Smooth muscle cell (in vitro differentiated cells): ENCODE measurements at regions not wholly inside any gene's neighbourhood (a gene's known extent, or its start where the extent isn't known, plus 50 kb on each side); places are given as distances from the start of the nearest gene placed in this dataset.
"Not testable (repeated sequence)": the region's sequence is repeated elsewhere in the genome, so short reads cannot be mapped to it uniquely, and the experiment has no call there.

Source experiments
- DNase-seq: peaks from one replicate; lab custom pipeline; 2025; ENCODE audit not compliant: unreplicated experiment; lab: John Stamatoyannopoulos, UW
- H2AFZ ChIP-seq: fragments of 200-600 bp; sonication (generic); 2 replicates; pipeline ENCODE4 v1.6.0; 2016; ENCODE audit warnings: antibody characterized with exemption, low read depth, mild to moderate bottlenecking
- H3F3A ChIP-seq: fragments of 200-600 bp; sonication (generic); 2 replicates; pipeline ENCODE4 v1.6.0; 2017; ENCODE audit warnings: antibody characterized with exemption, low read depth
- H3K27ac ChIP-seq: fragments of 200-600 bp; sonication (generic); 2 replicates; pipeline ENCODE4 v1.5.1; 2016; ENCODE audit warnings: low read depth, mild to moderate bottlenecking
- H3K27me3 ChIP-seq: fragments of 200-600 bp; sonication (generic); 2 replicates; pipeline ENCODE4 v1.6.1; 2016; ENCODE audit warnings: low read depth, mild to moderate bottlenecking
- H3K36me3 ChIP-seq: fragments of 200-600 bp; sonication (generic); 2 replicates; pipeline ENCODE4 v1.5.1; 2016; ENCODE audit warnings: low read depth
- H3K4me1 ChIP-seq: fragments of 200-600 bp; sonication (generic); 2 replicates; pipeline ENCODE4 v1.5.1; 2016; ENCODE audit warnings: low read depth
- H3K4me2 ChIP-seq: fragments of 200-600 bp; sonication (generic); 2 replicates; pipeline ENCODE4 v1.6.0; 2016; ENCODE audit warnings: mild to moderate bottlenecking
- H3K4me3 ChIP-seq: fragments of 200-600 bp; sonication (generic); 2 replicates; pipeline ENCODE4 v1.5.1; 2016; ENCODE audit warnings: mild to moderate bottlenecking
- H3K79me2 ChIP-seq: fragments of 200-600 bp; sonication (generic); 2 replicates; pipeline ENCODE4 v1.6.0; 2016; ENCODE audit warnings: low read depth, mild to moderate bottlenecking
- H3K9ac ChIP-seq: fragments of 200-600 bp; sonication (generic); 2 replicates; pipeline ENCODE4 v1.6.0; 2016; ENCODE audit warnings: low read depth
- H3K9me3 ChIP-seq: fragments of 200-600 bp; sonication (generic); replicated peaks from 2 replicates; pipeline ENCODE4 v1.5.1; 2016; ENCODE audit warnings: low read depth
- H4K20me1 ChIP-seq: fragments of 200-600 bp; sonication (generic); 2 replicates; pipeline ENCODE4 v1.6.0; 2016; ENCODE audit warnings: low read depth
- CTCF ChIP-seq: fragments of 200-600 bp; sonication (generic); IDR thresholded peaks from 2 replicates; pipeline ENCODE4 v1.5.1; 2017; ENCODE audit warnings: borderline replicate concordance, mild to moderate bottlenecking, antibody characterized with exemption; ENCODE audit not compliant: insufficient read depth, poor library complexity, severe bottlenecking
- WGBS: methylation state at CpG from one replicate; pipeline ENCODE4 v1.1.7; 2016; ENCODE audit warnings: low lambda C conversion rate; 5-methylcytosine and 5-hydroxymethylcytosine counted together

GRCh38 chr7:106534271-106534846 is 126.6 kb downstream of the CCDC71L start:
- Histone ChIP-seq H4K20me1 (no peaks in the 10 kb centered on the region), H3K4me1 (no peaks in the 10 kb centered on the region), H3K9me3 (no peaks in the 10 kb centered on the region), H3K9ac (no peak overlapping the region), H3K27ac (no peak overlapping the region), H3K4me3 (no peak overlapping the region), H2AFZ (no peak overlapping the region), H3K27me3 (no peaks in the 10 kb centered on the region), H3K79me2 (no peaks in the 10 kb centered on the region), H3F3A (no peaks in the 10 kb centered on the region), H3K36me3 (no peaks in the 10 kb centered on the region), H3K4me2 (no peak overlapping the region)
- 68% methylated on average over 8 of the region's 8 CpGs for WGBS
- TF ChIP-seq CTCF, result no peak
- no peak for DNase-seq

- not testable (repeated sequence) for H3F3A ChIP-seq, H3K79me2 ChIP-seq, H3K4me2 ChIP-seq, DNase-seq, H3K9me3 ChIP-seq, H3K4me1 ChIP-seq, H2AFZ ChIP-seq, H3K27me3 ChIP-seq, H3K27ac ChIP-seq, H3K4me3 ChIP-seq, H3K9ac ChIP-seq, H4K20me1 ChIP-seq, H3K36me3 ChIP-seq
- WGBS, result 86% methylated on average over 5 of the region's 5 CpGs
These were observed 130.8 kb downstream of the CCDC71L start for GRCh38 chr7:106530183-106530582.

DNA sequence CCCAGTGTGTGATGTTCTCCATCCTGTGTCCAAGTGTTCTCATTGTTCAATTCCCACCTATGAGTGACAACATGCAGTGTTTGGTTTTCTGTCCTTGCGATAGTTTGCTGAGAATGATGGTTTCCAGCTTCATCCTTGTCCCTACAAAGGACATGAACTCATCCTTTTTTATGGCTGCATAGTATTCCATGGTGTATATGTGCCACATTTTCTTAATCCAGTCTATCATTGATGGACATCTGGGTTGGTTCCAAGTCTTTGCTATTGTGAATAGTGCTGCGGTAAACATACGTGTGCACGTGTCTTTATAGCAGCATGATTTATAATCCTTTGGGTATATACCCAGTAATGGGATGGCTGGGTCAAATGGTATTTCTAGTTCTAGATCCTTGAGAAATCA is 134.3 kb downstream of the CCDC71L start:
- WGBS, result 92% methylated on average over 4 of the region's 4 CpGs
- H3K9ac ChIP-seq, H4K20me1 ChIP-seq, H3K9me3 ChIP-seq, H3F3A ChIP-seq, H3K4me2 ChIP-seq, H3K4me1 ChIP-seq, DNase-seq, H3K27me3 ChIP-seq, H3K4me3 ChIP-seq, H3K36me3 ChIP-seq, H3K27ac ChIP-seq, H3K79me2 ChIP-seq, H2AFZ ChIP-seq: not testable (repeated sequence)

GRCh38 chr7:106524690-106525059 is 136.3 kb downstream of the CCDC71L start:
- Histone ChIP-seq H3K4me3 (no peak overlapping the region), H3F3A (no peaks in the 10 kb centered on the region), H3K4me1 (no peaks in the 10 kb centered on the region), H3K27ac (no peak overlapping the region), H2AFZ (no peak overlapping the region), H3K4me2 (no peak overlapping the region), H3K79me2 (no peaks in the 10 kb centered on the region), H4K20me1 (no peaks in the 10 kb centered on the region), H3K9me3 (no peaks in the 10 kb centered on the region), H3K27me3 (no peaks in the 10 kb centered on the region), H3K9ac (no peak overlapping the region), H3K36me3 (no peaks in the 10 kb centered on the region)
- WGBS, result 95% methylated on average over 5 of the region's 5 CpGs
- no peak for TF ChIP-seq CTCF
- DNase-seq, result no peak

DNA sequence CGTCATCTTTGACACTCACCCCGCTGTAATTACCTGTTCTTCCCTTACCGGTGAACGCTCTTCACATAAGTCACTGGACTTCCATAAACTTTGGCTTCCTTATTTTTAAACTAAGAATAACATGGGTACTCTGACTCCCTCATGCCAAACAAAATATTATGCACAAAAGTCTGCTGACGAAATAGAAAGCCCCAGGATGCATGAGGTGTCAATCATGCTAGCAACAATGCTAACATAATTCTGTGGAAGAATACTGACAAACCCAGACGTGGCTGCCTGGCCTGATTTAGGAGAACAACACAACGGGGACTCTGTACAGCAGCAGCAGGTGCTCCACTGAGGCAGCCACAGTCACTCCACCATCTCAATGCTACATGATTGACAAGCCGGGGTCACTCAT is 137.5 kb downstream of the CCDC71L start:
- no peak for TF ChIP-seq CTCF
- WGBS, result 88% methylated on average over 8 of the region's 8 CpGs
- no peak overlapping the region for H3K4me2 ChIP-seq

More for the DNA sequence above, 137.5 kb downstream of the CCDC71L start:
- Histone ChIP-seq H3K4me1 (no peaks in the 10 kb centered on the region), H3K36me3 (no peaks in the 10 kb centered on the region), H3K4me3 (no peak overlapping the region), H2AFZ (no peak overlapping the region), H3K27ac (no peak overlapping the region), H3K79me2 (no peaks in the 10 kb centered on the region), H3K9ac (no peak overlapping the region), H3K27me3 (no peaks in the 10 kb centered on the region), H3K9me3 (no peaks in the 10 kb centered on the region), H4K20me1 (no peaks in the 10 kb centered on the region), H3F3A (no peaks in the 10 kb centered on the region)
- DNase-seq, result no peak
